Right atrium auricular region (tissue), 2 donors: ENCODE measurements at regions not wholly inside any gene's neighbourhood (a gene's known extent, or its start where the extent isn't known, plus 50 kb on each side); places are given as distances from the start of the nearest gene placed in this dataset.

Experiments
- DNase-seq: peaks from one replicate; pipeline ENCODE4 v3.0.0-alpha.2; 2019; ENCODE audit warnings: low spot score
- H3K27ac ChIP-seq, 2 donors: fragments of 200-600 bp; sonication (generic); 1 replicate in 1 of 2; 2 replicates in 1 of 2; pipeline ENCODE4 v1.5.1; 2016 to 2019
- H3K27me3 ChIP-seq, 2 donors: fragments of 200-600 bp; sonication (generic); one replicate each; pipeline versions ENCODE4 v1.5.1 to v1.6.0; 2017 to 2019
- H3K36me3 ChIP-seq: fragments of 200-600 bp; sonication (generic); one replicate; pipeline ENCODE4 v1.5.1; 2016
- H3K4me1 ChIP-seq, 2 donors: fragments of 200-600 bp; sonication (generic); one replicate each; pipeline versions ENCODE4 v1.5.1 to v1.6.0; 2017 to 2019
- H3K4me3 ChIP-seq, 2 donors: fragments of 200-600 bp; sonication (generic); 1 replicate in 1 of 2; 2 replicates in 1 of 2; pipeline ENCODE4 v1.5.1; 2017 to 2019; ENCODE audit warnings: mild to moderate bottlenecking in 1 of 2, moderate library complexity in 1 of 2
- H3K9me3 ChIP-seq, 2 donors: fragments of 200-600 bp; sonication (generic); one replicate each; pipeline ENCODE4 v1.5.1; 2019
- CTCF ChIP-seq, 2 donors: fragments of 200-600 bp; sonication (generic); IDR thresholded peaks; one replicate each; pipeline ENCODE4 v1.5.1; 2019; ENCODE audit warnings: antibody characterized with exemption in 2 of 2

DNA sequence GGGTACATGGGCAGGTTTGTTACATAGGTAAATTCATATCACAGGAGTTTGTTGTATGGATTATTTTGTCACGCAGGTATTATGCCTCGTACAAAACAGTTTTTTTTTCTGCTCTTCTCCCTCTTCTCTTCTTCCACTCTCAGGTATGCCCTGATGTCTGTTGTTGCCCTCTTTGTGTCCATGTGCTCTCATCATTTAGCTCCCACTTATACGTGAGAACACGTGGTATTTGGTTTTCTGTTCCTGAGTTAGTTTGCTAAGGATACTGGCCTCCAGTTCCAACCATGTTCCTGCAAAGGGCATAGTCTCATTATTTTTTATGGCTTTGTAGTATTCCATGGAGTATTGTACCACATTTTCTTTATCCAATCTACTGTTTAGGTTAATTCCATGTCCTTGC is 65.7 kb downstream of the UNC5CL start:
- no peak for TF ChIP-seq CTCF (IDR thresholded peaks at IDR 0.05)
- Histone ChIP-seq H3K27me3 (no peaks in the 10 kb centered on the region), H3K4me3 (no peak overlapping the region), H3K27ac (no peak overlapping the region), H3K9me3 (no peaks in the 10 kb centered on the region), H3K4me1 (no peaks in the 10 kb centered on the region), H3K36me3 (no peaks in the 10 kb centered on the region)
- no peak for DNase-seq

DNA sequence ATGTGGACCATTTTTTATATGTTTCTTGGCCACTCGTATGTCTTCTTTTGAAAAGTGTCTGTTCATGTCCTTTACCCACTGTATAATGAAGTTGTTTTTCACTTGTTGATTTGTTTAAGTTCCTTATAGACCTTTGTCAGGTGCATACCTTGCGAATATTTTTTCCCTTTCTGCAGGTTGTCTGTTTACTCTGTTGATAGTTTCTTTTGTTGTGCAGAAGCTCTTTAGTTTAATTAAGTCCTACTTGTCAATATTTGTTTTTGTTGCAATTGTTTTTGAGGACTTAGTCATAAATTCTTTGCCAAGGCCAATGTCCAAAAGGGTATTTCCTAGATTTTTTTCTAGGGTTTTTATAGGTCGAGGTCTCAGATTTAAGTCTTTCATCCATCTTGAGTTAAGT is 66.2 kb downstream of the UNC5CL start:
- no peak for TF ChIP-seq CTCF (IDR thresholded peaks at IDR 0.05)
- Histone ChIP-seq H3K4me3 (no peak overlapping the region), H3K36me3 (no peaks in the 10 kb centered on the region), H3K9me3 (no peaks in the 10 kb centered on the region), H3K27ac (no peak overlapping the region), H3K4me1 (no peaks in the 10 kb centered on the region), H3K27me3 (no peaks in the 10 kb centered on the region)
- DNase-seq = no peak

DNA sequence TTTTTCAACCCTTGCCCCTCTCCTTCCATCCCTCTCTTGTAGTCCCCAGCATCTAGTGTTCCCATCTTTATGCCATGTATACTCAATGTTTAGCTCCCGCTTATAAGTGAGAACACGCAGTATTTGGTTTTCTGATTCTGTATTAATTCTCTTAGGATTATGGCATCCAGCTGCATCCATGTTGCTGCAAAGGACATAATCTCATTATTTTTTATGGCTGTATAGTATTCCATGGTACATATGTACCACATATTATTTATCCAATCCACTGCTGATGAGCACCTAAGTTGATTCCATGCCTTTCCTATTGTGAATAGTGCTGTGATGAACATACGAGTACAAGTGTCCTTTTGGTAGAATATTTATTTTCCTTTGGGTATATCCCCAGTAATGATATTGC is 66.8 kb downstream of the UNC5CL start:
- no peak for TF ChIP-seq CTCF (IDR thresholded peaks at IDR 0.05)
- Histone ChIP-seq H3K27ac (no peak overlapping the region), H3K4me1 (no peaks in the 10 kb centered on the region), H3K36me3 (no peaks in the 10 kb centered on the region), H3K27me3 (no peaks in the 10 kb centered on the region), H3K9me3 (no peaks in the 10 kb centered on the region), H3K4me3 (no peak overlapping the region)
- no peak for DNase-seq

DNA sequence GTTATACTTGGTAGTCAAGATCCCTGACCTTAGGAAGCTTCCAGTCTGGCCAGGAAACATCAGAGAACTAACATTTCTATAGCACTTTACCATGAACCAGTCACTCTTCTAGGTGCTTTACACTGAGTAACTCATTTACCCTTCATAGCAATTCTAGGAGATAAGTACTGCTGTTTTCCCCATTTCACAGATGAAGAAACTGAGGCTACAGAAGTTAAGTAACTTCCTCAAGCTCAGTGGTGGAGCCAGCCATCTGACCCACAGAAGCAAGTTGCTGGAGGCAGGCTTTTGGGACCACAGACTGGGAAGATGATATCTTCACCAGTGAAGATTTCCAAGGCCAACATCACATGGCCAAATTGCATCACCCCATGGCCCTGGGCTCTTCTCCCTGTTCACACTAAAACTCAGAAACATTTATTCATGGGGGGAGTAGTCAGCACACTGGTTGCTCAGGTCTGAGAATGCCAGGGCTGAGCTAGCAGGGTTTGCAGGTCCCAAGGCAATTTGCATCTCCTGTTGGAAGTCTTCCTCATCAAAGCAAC is 70.3 kb downstream of the UNC5CL start:
- Histone ChIP-seq H3K27ac (no peak overlapping the region), H3K9me3 (no peaks in the 10 kb centered on the region), H3K36me3 (no peaks in the 10 kb centered on the region), H3K27me3 (no peaks in the 10 kb centered on the region), H3K4me1 (no peaks in the 10 kb centered on the region), H3K4me3 (no peak overlapping the region)
- no peak for DNase-seq
- no peak for TF ChIP-seq CTCF (IDR thresholded peaks at IDR 0.05)

GRCh38 chr6:40966860-40967259 is 72.2 kb downstream of the UNC5CL start:
- Histone ChIP-seq H3K27me3 (no peaks in the 10 kb centered on the region), H3K9me3 (no peaks in the 10 kb centered on the region), H3K27ac (no peak overlapping the region), H3K36me3 (no peaks in the 10 kb centered on the region), H3K4me1 (no peaks in the 10 kb centered on the region), H3K4me3 (no peak overlapping the region)
- no peak for TF ChIP-seq CTCF (IDR thresholded peaks at IDR 0.05)
- DNase-seq = no peak

DNA sequence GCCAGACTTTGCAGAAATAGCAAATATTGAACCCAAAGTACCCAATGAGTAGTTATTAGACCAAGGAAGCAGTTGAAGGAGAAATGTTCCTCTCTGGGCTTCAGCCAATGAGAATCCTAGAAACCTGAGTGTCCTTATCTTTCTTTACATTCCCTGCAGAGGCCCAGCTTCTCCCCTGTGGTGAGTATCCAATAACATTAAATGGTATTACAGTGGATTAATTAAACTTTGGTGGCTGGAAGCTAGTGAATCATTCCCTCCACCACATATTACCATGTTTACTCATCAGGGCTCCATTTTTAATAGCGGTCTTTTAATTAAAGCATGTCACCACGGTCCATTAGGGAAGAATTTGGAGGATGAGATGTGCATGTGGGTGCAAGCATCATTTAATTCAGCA is 74.0 kb downstream of the UNC5CL start:
- no peaks in the 10 kb centered on the region for H3K9me3 ChIP-seq
- no peaks in the 10 kb centered on the region for H3K36me3 ChIP-seq
- TF ChIP-seq CTCF (IDR thresholded peaks at IDR 0.05) = no peak
- no peaks in the 10 kb centered on the region for H3K27me3 ChIP-seq
- H3K27ac ChIP-seq = no peak overlapping the region
- no peak for DNase-seq
- H3K4me1 ChIP-seq = no peaks in the 10 kb centered on the region
- H3K4me3 ChIP-seq = no peak overlapping the region
